ENCODE measurements at regions not wholly inside any gene's neighbourhood (a gene's known extent, or its start where the extent isn't known, plus 50 kb on each side); places are given as distances from the start of the nearest gene placed in this dataset.
"Not testable (repeated sequence)": the region's sequence is repeated elsewhere in the genome, so short reads cannot be mapped to it uniquely, and the experiment has no call there.

DNA sequence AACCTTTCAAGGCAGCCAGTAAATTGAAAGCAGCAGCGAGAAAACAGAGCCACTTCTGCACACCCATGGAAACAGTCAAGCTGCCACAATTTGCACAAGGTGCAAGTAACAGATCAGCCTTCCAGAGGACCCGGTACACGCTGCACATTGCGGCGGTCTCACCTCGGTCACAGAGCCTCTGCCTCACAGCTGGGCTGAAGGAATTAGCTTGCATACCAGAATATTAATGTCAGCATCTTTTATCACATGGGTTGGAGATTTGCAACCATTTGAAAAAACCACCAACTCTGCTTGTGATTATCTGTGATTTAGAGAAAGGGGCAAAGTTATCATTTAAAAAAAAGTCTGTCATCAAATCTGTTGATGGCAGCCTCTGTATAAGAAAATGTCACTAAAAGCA is 330.5 kb upstream of the TCF4 start:
- DNase-seq = no peak

DNA sequence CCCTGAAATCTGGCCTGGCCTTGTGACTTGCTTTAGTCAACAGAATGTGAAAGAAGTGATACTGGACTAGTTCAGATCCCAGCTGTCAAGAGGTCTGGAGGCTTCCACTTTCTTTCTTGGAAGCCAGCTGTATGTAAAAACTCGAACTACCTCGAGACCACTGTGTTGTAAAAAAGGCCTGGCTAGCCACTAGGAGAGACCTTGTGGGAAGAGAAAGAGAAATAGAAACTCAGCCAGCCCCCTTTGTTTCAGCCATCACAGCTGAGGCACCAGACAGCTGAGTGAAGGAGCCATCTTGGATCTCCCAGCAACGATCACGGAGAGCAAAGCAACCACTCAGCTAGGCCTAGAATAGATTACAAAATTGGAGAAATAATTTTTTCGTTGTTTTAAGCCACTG is 324.9 kb upstream of the TCF4 start:
- no peak for DNase-seq

DNA sequence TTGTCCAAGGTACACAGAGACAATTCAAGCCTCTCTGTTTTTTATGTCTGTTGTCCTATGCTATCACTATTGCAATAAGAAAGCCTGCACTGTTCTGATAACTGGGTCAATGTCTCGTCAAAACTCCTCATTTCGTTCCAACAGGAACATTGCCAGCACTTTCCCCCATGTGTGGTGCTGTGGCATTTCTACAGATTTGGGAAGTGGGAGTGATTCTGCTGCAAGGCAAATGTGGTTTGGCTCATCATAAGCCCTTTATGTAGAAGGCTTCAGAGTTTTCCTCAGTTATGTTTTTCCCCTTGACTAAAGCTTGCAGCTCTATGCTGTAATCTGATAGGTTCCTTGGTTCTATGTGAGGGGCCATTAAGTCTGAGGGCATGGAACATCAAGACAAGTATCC is 324.1 kb upstream of the TCF4 start:
- DNase-seq = no peak

DNA sequence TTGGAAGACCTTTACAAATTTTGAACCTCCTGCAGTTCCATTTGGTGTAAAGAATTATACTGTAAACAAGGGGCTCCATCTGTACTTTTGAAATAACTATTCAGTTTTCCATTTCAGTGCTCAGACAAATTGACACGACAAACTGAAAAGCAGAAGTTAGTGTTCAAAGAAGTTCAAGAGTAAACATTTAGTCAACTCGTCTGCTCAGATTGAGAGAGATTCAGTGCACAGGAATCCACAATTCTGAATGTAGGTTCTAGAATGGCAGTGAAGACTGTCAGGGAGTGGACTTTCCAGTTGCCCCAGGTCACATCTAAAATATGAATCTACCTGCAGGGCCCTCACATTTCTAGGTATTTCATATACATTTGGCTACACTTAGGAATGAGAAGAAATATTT is 322.3 kb upstream of the TCF4 start:
- no peak for DNase-seq

DNA sequence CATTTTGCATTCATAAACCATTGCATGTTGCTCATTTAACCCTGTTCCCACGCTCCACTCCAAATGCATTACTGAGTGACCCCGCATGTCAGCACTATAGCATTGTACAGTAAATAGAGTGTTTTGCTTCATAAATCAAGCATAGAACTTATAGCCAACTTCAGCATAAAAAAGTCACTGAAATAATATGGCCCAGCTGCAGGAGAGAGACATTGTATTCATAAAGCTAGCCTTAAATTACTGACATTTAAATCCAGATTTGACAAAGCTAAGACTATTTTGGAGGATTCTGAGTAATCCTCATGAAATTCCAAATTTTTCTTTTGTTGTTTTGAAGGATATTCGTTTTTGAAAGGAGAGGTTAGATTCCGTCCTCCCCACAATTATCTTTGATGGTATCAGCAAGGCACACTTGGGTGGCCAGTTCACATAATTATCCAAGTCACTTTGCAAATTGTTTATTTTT is 320.9 kb upstream of the TCF4 start:
- DNase-seq = no peak

DNA sequence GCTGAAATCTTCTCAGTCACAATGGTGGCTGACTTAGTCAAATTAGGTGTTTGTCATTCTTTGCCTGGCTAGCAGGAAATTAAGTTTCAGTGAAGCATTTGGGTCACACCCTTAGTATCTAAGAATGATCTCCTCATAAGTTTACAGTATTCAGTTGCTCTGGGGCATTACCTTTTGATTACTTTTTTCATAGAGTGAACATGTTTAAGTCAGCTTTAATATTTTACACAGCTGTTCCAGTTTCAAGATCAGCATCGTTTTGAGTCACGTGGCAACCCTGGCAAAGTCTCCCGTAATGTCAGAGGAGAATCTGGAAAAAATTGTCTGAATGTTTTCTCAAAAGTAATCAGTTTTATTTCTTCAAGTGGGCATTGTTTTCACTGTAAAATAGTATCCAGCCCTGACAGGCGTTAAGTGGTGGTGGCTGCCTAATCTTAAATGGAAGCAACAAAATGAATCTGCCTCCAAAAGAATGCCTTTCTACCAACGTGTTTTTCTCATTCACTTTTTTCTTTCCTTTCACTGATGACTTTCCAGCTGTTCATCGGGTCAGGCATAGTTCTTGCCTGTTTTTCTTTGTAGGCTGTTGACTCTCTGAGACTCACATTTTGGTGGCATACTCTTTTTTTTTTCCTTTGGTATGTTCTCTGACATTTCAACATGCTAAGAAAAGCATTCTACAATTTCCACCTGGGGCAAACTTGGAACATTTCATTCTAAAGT is 319.6 kb upstream of the TCF4 start:
- DNase-seq = no peak

DNA sequence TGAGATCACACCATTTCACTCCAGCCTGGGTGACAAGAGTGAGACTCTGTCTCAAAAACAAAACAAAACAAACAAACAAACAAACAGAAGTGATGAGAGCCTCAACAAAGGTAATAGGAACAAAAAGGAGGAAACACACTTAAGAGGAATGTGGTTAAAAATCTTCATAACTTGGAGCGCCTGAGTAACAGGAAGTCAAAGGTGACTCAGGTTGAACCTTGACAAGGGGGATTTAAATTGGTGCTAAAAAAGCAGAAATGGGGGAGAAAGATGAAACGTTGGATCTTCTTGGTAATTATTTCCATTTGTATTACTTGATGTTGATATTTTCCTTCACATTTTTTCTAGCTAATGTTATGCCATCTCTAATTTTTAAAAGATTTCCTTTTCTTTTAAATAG is 318.5 kb upstream of the TCF4 start:
- no peak for DNase-seq

DNA sequence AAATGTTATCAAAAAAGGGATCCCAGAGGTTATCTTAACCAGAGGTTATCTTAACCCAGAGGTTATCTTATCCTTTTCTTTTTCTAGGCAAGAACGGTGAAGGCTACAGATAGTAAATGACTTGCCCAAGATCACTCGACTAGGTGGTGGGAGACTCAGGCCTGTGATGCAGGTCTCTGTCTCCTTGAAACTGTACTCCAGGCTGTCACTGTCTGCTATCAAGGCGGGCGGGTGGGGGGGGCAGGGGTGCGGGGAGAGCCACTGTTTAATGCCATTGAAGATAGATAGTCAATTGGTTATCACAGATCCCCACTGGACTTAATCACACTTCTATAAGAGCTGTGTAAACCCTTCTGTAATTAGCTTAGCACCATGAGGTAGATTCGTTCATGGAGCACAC is 315.9 kb upstream of the TCF4 start:
- no peak for DNase-seq

DNA sequence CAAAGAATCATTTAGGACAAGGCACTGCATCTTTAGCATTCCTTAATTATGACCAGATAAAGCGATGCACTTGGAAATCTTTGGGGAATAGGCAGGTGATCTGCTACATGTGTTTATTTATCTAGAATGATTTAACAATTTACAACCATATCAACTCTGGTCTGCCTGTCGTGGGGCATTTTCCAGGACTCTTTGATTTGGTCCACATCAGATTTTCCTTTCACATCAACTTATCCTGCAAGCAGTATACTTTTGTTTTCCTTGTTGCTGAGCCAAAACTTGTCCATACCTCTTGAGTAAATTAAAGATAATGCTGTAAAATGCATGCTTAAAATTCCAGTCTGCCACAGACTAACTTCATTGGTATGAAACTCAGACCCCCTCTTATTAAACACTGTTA is 312.4 kb upstream of the TCF4 start:
- no peak for DNase-seq

DNA sequence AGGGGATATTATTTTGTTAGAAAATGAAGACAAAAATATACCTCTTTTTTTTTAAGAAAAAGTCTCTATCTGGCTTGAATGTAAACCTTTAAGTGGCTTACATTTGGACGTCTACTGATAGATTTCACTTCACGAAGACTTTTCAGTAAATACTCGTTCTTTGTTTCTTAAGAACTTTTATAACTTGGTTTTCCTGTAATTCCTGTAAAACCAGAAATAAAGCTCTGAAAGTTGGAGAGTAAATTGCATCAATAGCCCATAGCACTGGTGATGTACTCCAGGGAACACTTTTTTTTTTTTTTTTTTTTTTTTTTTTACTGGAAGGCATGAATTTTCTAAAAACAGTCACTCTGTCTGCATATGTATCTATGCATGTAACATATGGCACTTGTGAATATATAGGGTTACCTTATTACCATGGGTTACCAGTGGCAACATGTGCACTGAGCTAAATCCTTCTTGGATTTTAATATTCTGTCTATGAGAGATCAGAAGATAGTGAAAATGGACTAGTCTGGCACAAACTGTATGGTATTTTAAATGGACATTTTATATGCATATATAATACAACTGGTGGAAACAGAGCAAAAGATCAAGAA is 309.2 kb upstream of the TCF4 start:
- no peak for DNase-seq

DNA sequence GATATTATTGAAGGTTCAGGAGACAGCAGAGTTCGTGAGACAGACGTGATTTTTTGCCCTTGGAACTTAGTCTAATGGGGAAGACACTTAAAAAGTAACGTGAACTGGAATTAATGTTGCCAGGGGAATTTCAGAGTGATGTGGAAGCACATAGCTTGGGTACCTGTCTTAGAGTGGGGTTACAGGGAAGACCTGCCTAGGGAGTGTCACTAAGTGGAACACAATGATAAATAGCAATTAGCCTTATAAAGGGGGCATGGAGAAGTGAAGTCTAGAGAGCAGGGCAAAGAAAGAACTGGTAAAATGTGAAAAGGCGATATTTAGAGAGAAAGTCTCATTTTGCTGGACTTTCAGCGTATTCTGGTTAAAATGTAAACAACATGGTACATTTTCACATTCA is 306.0 kb upstream of the TCF4 start:
- no peak for DNase-seq

DNA sequence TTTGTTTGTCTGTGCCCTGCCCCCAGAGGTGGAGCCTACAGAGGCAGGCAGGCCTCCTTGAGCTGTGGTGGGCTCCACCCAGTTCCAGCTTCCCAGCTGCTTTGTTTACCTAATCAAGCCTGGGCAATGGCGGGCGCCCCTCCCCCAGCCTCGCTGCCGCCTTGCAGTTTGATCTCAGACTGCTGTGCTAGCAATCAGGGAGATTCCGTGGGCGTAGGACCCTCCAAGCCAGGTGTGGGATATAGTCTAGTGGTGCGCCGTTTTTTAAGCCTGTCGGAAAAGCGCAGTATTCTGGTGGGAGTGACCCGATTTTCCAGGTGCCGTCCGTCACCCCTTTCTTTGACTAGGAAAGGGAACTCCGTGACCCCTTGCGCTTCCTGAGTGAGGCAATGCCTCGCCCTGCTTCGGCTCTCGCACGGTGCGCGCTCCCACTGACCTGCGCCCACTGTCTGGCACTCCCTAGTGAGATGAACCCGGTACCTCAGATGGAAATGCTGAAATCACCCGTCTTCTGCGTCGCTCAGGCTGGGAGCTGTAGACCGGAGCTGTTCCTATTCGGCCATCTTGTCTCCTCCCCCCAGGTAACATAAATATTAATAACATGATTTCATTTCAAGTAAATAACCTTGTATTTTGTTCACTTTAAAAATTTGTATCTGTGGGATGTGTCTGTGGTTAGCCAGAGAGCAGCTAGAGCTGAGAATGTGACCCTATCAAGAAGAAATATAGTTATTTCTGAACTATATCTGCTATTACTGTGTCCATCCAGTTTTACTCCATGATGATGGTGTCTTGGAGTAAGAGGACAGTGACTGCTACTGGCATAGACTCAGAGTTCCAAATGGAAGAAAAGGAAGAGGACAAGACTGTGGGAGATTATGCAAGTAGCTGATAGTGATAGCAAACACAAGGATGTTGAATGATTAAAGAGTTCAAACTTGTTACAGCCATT is 305.1 kb upstream of the TCF4 start:
- not testable (repeated sequence) for DNase-seq

DNA sequence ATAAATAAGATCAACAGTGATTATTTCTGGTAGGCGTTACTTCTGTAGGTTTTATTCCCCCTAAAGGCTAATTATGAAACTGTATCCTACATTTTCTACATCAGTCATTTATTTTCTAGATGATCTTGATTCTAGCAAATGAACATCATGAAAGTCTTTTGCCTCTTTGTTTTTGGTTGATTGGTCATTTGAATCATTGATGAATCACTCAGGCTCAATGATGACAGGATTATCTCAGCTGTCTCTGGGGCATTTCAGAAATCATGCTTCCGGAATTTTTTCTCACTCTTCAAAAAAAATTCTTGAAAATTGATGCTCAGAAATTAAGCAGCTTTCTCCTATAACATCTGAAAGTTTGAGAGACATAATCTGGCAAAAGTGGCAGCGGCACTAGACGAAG is 298.9 kb upstream of the TCF4 start:
- no peak for DNase-seq

DNA sequence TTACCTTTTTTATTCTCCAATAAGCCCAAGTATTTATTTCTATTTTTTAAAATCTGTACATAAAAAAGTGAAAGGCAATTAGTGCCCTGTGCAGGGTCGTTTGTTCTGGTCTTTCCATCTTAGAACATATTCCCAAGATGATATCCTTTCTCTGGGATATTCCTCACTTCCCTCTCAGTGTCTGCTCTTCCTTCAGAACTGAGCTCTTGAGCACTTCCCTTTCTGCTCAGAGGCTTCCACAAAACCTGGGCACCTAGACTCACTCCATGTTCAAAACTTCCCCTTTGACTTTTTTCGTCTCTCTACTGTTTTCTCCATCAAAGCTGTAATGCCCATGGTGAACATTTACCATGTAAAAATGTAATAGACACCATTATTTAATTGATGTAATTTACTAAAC is 296.5 kb upstream of the TCF4 start:
- no peak for DNase-seq

DNA sequence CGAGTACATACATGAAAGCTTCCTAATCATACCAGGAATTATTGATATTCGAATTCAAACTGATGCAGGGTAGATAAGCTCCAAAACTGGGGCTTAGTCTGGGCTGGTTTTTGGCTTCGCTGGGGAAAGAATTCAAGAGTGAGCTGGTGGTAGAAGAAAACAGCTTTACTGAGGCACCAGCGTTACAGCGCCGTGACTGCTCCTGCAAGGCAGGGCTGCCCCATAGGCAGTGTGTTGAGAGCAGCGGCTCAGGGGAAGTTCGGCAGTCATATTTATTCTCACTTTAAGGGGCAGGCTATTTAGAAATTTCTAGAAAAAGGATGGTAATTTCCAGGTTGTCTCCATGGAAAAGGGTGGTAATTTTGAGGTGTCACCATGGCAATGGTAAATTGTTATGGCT is 292.6 kb upstream of the TCF4 start:
- no peak for DNase-seq

DNA sequence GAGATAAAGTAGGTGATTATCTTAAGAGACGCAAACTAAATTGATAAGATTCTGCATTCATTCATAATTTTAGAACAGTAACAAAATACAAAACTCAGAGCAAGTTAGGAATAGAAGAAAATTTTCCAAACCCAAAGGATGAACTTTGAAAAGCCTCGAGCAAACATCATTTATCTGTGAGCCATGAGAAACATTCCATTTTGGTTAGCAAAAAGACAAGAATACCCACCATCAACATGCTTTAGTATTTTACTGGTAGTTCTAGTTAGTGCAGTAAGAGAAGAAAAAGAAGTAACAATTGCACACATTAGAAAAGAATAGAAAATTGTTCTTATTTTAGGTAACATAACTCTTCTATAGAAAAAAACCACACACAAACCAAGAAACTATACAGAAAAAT is 291.3 kb upstream of the TCF4 start:
- DNase-seq = no peak

DNA sequence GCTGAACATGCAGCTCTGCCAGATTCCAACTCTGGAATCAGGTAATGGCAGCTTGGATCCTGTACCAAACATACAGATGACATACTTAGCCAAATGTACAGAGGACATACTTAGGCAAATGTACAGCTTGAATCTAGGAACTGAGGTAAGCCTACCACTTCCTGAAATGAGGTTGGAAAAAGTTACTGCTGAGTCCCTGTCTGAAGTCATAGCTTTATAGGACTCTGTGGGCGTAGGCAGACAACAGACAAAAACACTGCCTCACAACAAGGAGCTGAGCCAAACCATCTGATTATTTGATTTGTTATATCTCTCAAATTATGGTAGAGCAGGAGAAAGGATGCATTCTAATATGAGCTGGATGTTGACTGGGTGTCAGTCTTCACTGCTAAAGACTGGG is 290.2 kb upstream of the TCF4 start:
- DNase-seq = no peak

DNA sequence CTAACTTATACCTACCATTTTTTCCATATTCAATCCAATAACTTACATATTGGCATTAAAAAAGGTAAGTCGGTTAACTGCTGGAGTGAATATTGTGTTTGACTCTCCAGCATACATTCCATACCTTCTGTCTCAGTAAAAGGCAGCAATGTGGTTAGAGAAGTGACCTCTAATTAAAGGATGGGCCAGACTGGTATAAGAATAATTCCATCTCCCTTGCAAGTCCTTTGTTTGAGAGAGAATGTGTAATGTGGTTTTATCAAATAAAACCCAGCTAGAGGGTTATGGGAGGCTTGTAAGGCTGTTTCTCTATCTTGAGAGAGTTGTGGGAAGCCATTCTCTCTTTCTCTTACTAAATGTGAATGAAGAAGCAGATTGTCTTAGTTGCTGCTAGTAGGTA is 289.3 kb upstream of the TCF4 start:
- DNase-seq = no peak

DNA sequence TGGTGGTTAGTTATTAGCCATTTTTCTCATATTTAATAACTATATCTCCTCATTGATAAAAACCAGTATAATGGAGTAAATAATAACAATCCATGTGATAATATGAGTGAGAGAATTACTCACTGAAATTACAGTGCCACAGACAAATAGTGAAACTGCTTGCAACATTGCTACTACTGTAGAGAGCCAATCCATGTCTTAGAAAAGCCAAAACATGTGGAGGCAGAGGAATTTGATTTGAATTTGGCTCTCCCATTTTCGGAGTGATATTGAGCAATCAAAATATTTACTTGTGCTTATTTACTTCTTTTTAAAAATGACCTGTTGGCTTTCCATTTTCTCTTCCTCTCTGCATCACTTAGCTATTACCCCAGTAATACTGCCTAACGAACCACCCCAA is 288.3 kb upstream of the TCF4 start:
- DNase-seq = no peak

DNA sequence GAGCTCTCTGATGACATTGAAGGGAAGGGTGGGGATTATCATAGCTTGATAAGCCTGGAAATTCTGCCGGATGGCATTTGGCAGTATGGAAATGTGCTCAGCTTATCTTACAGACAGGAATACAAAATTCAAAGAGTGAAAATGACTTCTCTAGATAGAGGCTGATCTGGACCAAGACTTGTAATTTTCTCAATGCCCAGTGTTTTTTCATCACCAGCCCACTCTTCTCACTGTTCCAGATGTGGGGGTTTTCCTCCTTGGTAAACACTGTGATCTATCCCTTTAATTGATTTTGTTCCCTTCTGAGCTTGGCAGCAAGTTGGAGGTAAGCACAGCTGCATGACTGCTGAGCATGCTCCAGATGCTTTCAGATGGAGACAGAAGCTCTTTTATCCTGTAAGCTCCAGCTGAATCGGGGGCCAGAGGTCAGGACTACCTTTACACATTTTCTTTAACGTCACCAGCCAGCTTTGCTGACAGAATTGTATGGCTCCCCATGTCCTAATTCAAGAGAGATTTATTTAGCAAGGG is 287.4 kb upstream of the TCF4 start:
- no peak for DNase-seq

DNA sequence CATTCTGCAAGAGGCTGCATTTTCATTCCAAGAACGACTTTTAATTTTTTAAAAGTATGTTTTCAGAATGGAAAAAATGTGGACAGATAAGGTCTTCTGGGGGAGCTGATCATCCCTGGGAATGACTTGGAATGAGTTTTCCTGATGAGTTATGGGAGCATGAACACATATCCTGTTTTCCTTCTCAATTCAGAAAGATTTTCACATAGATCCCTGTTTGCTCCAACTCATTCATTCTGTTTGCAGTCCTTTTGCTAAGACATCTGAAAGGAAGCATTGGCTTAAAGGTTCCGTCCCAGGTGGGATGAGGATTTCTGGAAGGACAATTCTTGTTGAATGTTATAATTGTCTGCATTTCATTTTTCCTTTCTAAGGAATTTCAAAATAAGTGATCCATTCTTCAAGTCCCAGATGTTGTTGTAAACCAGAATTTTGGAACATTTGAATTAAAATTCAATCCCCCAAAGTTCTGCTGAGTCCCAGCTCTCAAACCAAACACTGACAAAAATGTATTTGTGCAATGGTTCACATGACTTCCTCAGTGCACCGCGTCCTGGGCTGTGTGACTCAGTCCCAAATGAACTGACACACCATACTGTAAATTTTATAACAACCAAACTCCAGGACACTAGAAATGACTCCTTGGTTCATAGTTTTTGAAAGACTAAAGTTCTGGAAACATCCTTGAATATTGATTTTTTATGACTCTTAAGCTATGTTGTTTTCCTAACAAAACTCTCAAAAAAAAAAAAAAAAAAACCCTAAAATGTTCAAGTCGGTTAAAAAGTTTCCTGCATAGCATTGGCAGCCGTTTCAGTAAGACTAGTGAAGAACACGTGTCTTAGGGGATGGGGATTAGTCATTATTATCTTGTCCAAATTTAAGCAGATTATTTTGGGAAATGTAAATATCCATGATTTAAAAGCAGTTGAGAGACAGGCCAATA is 281.8 kb upstream of the TCF4 start:
- no peak for DNase-seq

DNA sequence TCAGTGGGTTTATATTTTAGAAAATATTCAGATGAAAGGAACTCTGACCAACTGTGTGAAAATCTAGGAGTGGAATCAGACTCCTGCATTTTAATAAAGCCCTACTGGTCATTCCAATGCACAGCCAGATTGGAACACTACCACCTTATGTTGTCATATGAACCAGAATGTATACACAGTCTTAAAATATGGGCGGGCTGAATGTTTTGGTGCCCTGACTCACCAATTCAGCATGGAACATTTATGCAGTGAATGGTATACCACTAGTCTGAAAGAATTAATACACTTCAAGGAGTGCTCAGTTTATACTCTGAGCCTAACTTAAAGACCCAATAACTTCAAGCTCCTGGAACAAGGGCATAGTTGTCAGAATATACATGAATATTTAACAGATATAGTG is 280.9 kb upstream of the TCF4 start:
- no peak for DNase-seq

Data from activated gamma-delta T cell (primary cell).